Transverse colon (tissue), 4 donors: ENCODE measurements at regions not wholly inside any gene's neighbourhood (a gene's known extent, or its start where the extent isn't known, plus 50 kb on each side); places are given as distances from the start of the nearest gene placed in this dataset.

Experiments
- CTCF ChIP-seq, 5 experiments: fragments of 200-600 bp in 3 of 5; fragments of 450-650 bp in 2 of 5; sonication (generic) in 3 of 5; IDR thresholded peaks; 1 replicate in 2 of 5; 2 replicates in 3 of 5; pipeline ENCODE4 v1.5.1; 2016 to 2017; ENCODE audit warnings: antibody characterized with exemption in 5 of 5, inconsistent platforms in 3 of 5, mild to moderate bottlenecking in 2 of 5, moderate library complexity in 1 of 5
- EP300 ChIP-seq: sonication (generic); formaldehyde crosslinking; IDR thresholded peaks from one replicate; pipeline ENCODE4 v1.6.1; 2017; ENCODE audit warnings: antibody characterized with exemption, low read depth
- POLR2A ChIP-seq: fragments of 450-650 bp; IDR thresholded peaks from one replicate; pipeline ENCODE4 v1.6.1; 2016; ENCODE audit warnings: antibody characterized with exemption, mild to moderate bottlenecking, moderate library complexity
- POLR2AphosphoS5 ChIP-seq, 3 donors: sonication (generic); formaldehyde crosslinking; IDR thresholded peaks; one replicate each; pipeline ENCODE4 v1.6.1; 2016; ENCODE audit warnings: antibody characterized with exemption in 3 of 3

- TF ChIP-seq POLR2A (no peak), CTCF (IDR thresholded peaks at IDR 0.05) (no peak), EP300 (no peak), POLR2AphosphoS5 (IDR thresholded peaks at IDR 0.05) (no peak)
Observed at GRCh38 chr13:86135856-86136255, 336.6 kb upstream of the SLITRK6 start.
